Sigmoid colon (tissue), 4 donors: ENCODE measurements at regions not wholly inside any gene's neighbourhood (a gene's known extent, or its start where the extent isn't known, plus 50 kb on each side); places are given as distances from the start of the nearest gene placed in this dataset.

ENCODE experiments used
- CTCF ChIP-seq, 4 experiments: fragments of 450-650 bp in 3 of 4; fragments of 200-600 bp in 1 of 4; IDR thresholded peaks; one replicate each; pipeline ENCODE4 v1.5.1; 2016 to 2019; ENCODE audit warnings: antibody characterized with exemption in 4 of 4, mild to moderate bottlenecking in 3 of 4, moderate library complexity in 2 of 4
- EP300 ChIP-seq, 4 donors: sonication (generic); formaldehyde crosslinking; IDR thresholded peaks; one replicate each; pipeline ENCODE4 v1.6.1; 2017; ENCODE audit warnings: antibody characterized with exemption in 4 of 4
- POLR2A ChIP-seq, 2 donors: fragments of 450-650 bp; IDR thresholded peaks; one replicate each; pipeline ENCODE4 v1.6.1; 2016; ENCODE audit warnings: antibody characterized with exemption in 2 of 2, mild to moderate bottlenecking in 2 of 2, moderate library complexity in 2 of 2
- POLR2AphosphoS5 ChIP-seq, 4 donors: sonication (generic); formaldehyde crosslinking; IDR thresholded peaks; one replicate each; pipeline ENCODE4 v1.6.1; 2017; ENCODE audit warnings: antibody characterized with exemption in 4 of 4

GRCh38 chr16:86910161-86910769 lies 331.9 kb downstream of the FOXL1 start:
- TF ChIP-seq POLR2AphosphoS5 (IDR thresholded peaks at IDR 0.05): no peak
- TF ChIP-seq POLR2A (IDR thresholded peaks at IDR 0.05): no peak
- TF ChIP-seq CTCF (IDR thresholded peaks at IDR 0.05): no peak
- TF ChIP-seq EP300 (IDR thresholded peaks at IDR 0.05): no peak
